ENCODE measurements at regions not wholly inside any gene's neighbourhood (a gene's known extent, or its start where the extent isn't known, plus 50 kb on each side); places are given as distances from the start of the nearest gene placed in this dataset.

- H3K27ac ChIP-seq = no peak overlapping the region
- DNase-seq (no peak), ATAC-seq (no peak)
- no peaks in the 10 kb centered on the region for H3K9me3 ChIP-seq
- H3K4me3 ChIP-seq = no peak overlapping the region
- intact Hi-C loops (cut with DNase I) = no loop called here
- no peaks in the 10 kb centered on the region for H3K27me3 ChIP-seq (ENCODE audit: low read depth)
- no peak for TF ChIP-seq CTCF (IDR thresholded peaks at IDR 0.05)
- peaks cover 12% of the 10 kb centered on the region for H3K4me1 ChIP-seq
- H3K36me3 ChIP-seq = no peaks in the 10 kb centered on the region
These were observed 121.0 kb upstream of the ARGLU1 start for GRCh38 chr13:106688940-106689339.

- H3K36me3 ChIP-seq = no peaks in the 10 kb centered on the region
- H3K9me3 ChIP-seq = no peaks in the 10 kb centered on the region
- no peaks in the 10 kb centered on the region for H3K27me3 ChIP-seq (ENCODE audit: low read depth)
- no peak for TF ChIP-seq CTCF (IDR thresholded peaks at IDR 0.05)
- no peak for DNase-seq
- intact Hi-C loops (cut with DNase I) = no loop called here
- no peak overlapping the region for H3K27ac ChIP-seq
- H3K4me1 ChIP-seq = no peaks in the 10 kb centered on the region
- H3K4me3 ChIP-seq = no peak overlapping the region
- ATAC-seq = no peak
These were observed 118.2 kb upstream of the ARGLU1 start for GRCh38 chr13:106686163-106686562.

- Histone ChIP-seq H3K4me1 (no peaks in the 10 kb centered on the region), H3K36me3 (no peaks in the 10 kb centered on the region), H3K4me3 (no peak overlapping the region), H3K9me3 (no peaks in the 10 kb centered on the region), H3K27ac (no peak overlapping the region), H3K27me3 (ENCODE audit: low read depth) (no peaks in the 10 kb centered on the region)
- ATAC-seq (no peak), DNase-seq (no peak)
- intact Hi-C loops (cut with DNase I) = no loop called here
- no peak for TF ChIP-seq CTCF (IDR thresholded peaks at IDR 0.05)
These were observed 117.2 kb upstream of the ARGLU1 start for GRCh38 chr13:106685143-106685542.

GRCh38 chr13:106683918-106684317, 116.0 kb upstream of the ARGLU1 start:
- intact Hi-C loops (cut with DNase I) = no loop called here
- no peaks in the 10 kb centered on the region for H3K9me3 ChIP-seq
- no peaks in the 10 kb centered on the region for H3K36me3 ChIP-seq
- H3K4me3 ChIP-seq = no peak overlapping the region
- no peaks in the 10 kb centered on the region for H3K27me3 ChIP-seq (ENCODE audit: low read depth)
- no peaks in the 10 kb centered on the region for H3K4me1 ChIP-seq
- TF ChIP-seq CTCF (IDR thresholded peaks at IDR 0.05) = no peak
- H3K27ac ChIP-seq = no peak overlapping the region
- ATAC-seq (no peak), DNase-seq (no peak)

- H3K27me3 ChIP-seq (ENCODE audit: low read depth) = no peaks in the 10 kb centered on the region
- H3K36me3 ChIP-seq = no peaks in the 10 kb centered on the region
- no peaks in the 10 kb centered on the region for H3K9me3 ChIP-seq
- ATAC-seq (no peak), DNase-seq (no peak)
- no peak for TF ChIP-seq CTCF (IDR thresholded peaks at IDR 0.05)
- H3K4me3 ChIP-seq = no peak overlapping the region
- intact Hi-C loops (cut with DNase I) = no loop called here
- no peak overlapping the region for H3K27ac ChIP-seq
- H3K4me1 ChIP-seq = no peaks in the 10 kb centered on the region
These were observed 115.2 kb upstream of the ARGLU1 start for GRCh38 chr13:106683179-106683578.

- Histone ChIP-seq H3K4me1 (no peaks in the 10 kb centered on the region), H3K27ac (no peak overlapping the region)
These were observed 114.1 kb upstream of the ARGLU1 start for GRCh38 chr13:106681997-106682396.

More at GRCh38 chr13:106681997-106682396, 114.1 kb upstream of the ARGLU1 start:
- ATAC-seq = no peak
- no peaks in the 10 kb centered on the region for H3K36me3 ChIP-seq
- intact Hi-C loops (cut with DNase I) = no loop called here
- no peak for DNase-seq
- no peaks in the 10 kb centered on the region for H3K9me3 ChIP-seq
- no peaks in the 10 kb centered on the region for H3K27me3 ChIP-seq (ENCODE audit: low read depth)
- TF ChIP-seq CTCF (IDR thresholded peaks at IDR 0.05) = no peak
- H3K4me3 ChIP-seq = no peak overlapping the region

All from lower lobe of right lung (tissue), 2 donors.